ENCODE measurements at regions not wholly inside any gene's neighbourhood (a gene's known extent, or its start where the extent isn't known, plus 50 kb on each side); places are given as distances from the start of the nearest gene placed in this dataset.

DNA sequence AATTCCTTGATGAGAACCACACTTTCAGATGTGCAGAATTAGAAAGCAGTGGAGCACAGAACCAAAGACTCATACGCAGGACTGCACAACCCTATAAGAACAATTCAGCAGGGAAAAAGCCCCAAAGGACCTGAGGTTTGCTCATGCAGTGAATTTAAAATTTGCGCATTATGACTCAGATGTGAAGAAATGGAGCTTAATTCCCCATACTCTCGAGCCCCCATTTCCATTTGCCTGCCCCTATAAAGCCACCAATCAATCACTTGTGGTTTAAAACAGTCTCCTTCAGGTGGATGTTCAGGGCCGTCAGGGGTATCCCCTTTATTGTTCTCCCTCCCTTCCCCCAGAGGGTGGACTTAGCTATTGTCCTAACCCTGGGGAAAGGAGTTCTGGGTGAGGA, 221.2 kb downstream of the IGSF11 start:
- DNase-seq (ENCODE audit: low read depth), result no peak
- no peak overlapping the region for H3K4me3 ChIP-seq (ENCODE audit: low read depth, low read length)
- TF ChIP-seq, protein P1, sequence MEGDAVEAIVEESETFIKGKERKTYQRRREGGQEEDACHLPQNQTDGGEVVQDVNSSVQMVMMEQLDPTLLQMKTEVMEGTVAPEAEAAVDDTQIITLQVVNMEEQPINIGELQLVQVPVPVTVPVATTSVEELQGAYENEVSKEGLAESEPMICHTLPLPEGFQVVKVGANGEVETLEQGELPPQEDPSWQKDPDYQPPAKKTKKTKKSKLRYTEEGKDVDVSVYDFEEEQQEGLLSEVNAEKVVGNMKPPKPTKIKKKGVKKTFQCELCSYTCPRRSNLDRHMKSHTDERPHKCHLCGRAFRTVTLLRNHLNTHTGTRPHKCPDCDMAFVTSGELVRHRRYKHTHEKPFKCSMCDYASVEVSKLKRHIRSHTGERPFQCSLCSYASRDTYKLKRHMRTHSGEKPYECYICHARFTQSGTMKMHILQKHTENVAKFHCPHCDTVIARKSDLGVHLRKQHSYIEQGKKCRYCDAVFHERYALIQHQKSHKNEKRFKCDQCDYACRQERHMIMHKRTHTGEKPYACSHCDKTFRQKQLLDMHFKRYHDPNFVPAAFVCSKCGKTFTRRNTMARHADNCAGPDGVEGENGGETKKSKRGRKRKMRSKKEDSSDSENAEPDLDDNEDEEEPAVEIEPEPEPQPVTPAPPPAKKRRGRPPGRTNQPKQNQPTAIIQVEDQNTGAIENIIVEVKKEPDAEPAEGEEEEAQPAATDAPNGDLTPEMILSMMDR (conservative IDR thresholded peaks at IDR 0.05; ENCODE audit: low read depth, low read length), result no peak

DNA sequence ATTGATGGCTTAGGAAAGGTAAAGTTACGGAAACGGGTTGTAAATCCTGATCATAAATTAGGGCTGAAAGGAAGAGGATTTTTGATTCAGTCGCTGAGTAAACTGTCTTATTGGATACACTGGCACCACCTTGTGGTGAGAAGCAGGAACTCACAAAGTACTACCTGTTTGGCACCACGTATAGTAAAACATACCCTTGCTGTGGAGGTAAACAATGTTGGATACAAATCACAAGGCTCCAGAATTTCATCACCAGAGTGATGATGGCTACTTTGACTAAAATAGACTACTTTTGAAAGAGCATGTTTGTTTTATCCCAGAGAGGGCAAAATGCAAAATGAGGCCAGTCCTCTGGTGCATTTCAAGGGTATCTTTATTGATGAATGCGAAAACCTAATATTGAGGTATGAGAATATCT, 216.9 kb downstream of the IGSF11 start:
- no peak overlapping the region for H3K4me3 ChIP-seq (ENCODE audit: low read depth, low read length)
- TF ChIP-seq, protein P1 (conservative IDR thresholded peaks at IDR 0.05; ENCODE audit: low read depth, low read length), result peak; percentile 81
- peak; percentile 73 for DNase-seq (ENCODE audit: low read depth)

DNA sequence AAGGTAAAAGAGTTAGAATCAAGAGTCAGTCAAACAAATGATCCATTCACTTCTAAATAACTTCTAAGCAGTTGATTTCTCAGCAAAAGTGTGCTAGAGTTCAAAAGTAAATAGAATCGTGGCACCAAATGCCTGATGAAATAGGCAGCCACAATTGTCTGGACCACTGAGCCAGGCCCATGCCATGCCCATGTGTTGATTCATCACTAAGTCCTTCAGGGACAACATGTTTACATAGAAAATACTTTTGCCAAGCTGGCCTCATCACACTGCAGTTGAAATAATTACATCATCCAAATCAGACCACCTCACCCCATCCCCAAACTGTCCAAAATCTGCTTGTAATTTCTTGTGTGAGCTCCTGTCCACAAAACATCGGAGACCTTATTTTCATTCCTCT, 216.3 kb downstream of the IGSF11 start:
- DNase-seq (ENCODE audit: low read depth), result peak; percentile 27
- no peak overlapping the region for H3K4me3 ChIP-seq (ENCODE audit: low read depth, low read length)
- TF ChIP-seq, protein P1 (conservative IDR thresholded peaks at IDR 0.05; ENCODE audit: low read depth, low read length), result no peak

DNA sequence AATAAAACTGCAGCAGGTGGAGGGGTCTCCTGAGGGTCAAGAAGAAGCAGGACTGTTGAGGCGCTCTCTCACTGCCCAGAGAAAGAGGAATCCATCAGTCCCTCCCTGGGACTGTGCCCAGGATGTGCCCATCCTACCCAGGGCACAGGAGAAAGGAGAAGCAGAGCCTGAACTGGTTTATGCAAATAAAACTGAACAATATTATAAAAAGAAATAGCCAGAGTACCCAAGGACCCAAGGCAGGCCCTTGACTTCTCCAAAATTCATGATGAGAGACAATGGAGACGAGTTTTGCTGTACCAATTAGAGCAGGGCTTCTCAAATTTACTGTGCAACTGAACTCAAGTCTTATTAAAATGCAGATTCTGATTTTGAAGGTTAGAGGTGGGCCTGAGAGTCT, 211.0 kb downstream of the IGSF11 start:
- TF ChIP-seq, protein P1 (conservative IDR thresholded peaks at IDR 0.05; ENCODE audit: low read depth, low read length), result no peak
- no peak for DNase-seq (ENCODE audit: low read depth)
- H3K4me3 ChIP-seq (ENCODE audit: low read depth, low read length), result no peak overlapping the region

DNA sequence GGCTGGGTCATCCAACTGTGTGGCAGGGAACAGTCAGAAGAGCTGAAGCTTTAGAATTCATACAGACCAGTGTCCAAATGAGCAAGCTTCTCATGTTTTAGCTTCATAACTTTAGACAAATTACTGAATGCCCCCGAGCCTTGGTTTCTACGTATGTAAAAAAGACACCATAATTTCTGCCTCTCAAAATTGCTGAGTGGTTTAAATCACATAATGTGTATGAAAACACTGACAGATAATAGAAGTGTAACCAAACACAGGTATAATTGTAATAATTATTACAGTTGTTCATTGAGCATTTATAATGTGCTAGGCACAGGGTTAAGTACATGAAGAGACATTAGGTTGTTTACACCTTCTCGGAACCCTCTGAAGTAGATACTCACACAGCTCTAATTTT, 207.2 kb downstream of the IGSF11 start:
- no peak for DNase-seq (ENCODE audit: low read depth)
- TF ChIP-seq, protein P1 (conservative IDR thresholded peaks at IDR 0.05; ENCODE audit: low read depth, low read length), result no peak
- no peak overlapping the region for H3K4me3 ChIP-seq (ENCODE audit: low read depth, low read length)

DNA sequence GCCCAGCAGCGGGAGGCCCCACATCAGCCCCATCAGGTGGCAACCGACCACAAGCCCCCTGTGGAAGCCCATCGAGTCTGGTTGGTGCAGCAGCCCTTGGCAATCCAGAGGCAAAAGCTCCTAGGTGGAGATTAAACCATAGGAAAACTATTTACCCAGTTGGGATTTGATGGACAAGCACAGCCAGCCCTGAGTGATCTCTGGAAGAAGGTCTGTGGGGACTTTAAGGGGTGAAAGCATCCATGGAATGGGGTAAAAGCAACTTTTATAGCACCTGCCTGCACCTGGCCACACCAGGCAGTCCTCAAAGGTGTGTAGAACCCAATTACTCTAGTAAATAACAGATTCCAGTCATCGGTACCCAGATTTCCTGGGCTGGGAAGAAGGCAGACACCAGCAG, 206.3 kb downstream of the IGSF11 start:
- no peak overlapping the region for H3K4me3 ChIP-seq (ENCODE audit: low read depth, low read length)
- TF ChIP-seq, protein P1 (conservative IDR thresholded peaks at IDR 0.05; ENCODE audit: low read depth, low read length), result no peak
- no peak for DNase-seq (ENCODE audit: low read depth)

DNA sequence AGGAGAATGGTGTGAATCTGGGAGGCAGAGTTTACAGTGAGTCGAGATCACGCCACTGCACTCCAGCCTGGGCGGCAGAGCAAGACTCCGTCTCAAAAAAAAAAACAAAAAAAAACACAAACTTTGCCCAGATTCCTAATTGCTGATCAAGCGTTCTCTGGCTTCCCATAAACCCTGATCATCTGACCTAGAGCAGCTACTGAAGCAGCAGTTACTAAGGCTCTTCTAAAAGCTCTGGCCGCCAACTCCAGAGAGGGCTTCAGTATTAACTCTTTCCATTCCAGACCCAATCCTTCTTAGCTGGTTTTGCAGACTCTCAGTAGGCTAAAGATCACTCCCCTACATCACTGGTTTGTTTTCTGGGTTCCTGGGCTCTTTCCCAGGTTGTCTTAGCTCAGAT, 201.6 kb downstream of the IGSF11 start:
- DNase-seq (ENCODE audit: low read depth), result no peak
- no peak overlapping the region for H3K4me3 ChIP-seq (ENCODE audit: low read depth, low read length)
- TF ChIP-seq, protein P1 (conservative IDR thresholded peaks at IDR 0.05; ENCODE audit: low read depth, low read length), result no peak

Data from choroid plexus epithelial cell (primary cell).